ENCODE measurements at regions not wholly inside any gene's neighbourhood (a gene's known extent, or its start where the extent isn't known, plus 50 kb on each side); places are given as distances from the start of the nearest gene placed in this dataset.
"Not testable (repeated sequence)": the region's sequence is repeated elsewhere in the genome, so short reads cannot be mapped to it uniquely, and the experiment has no call there.

- DNase-seq = no peak
Measured at GRCh38 chr12:131463174-131463573, 247.7 kb upstream of the SFSWAP start.

- no peak for DNase-seq
Measured at GRCh38 chr12:131464081-131464480, 246.8 kb upstream of the SFSWAP start.

GRCh38 chr12:131466306-131466705, 244.6 kb upstream of the SFSWAP start:
- DNase-seq = no peak

GRCh38 chr12:131466932-131467331, 244.0 kb upstream of the SFSWAP start:
- DNase-seq = no peak

- no peak for DNase-seq
Measured at GRCh38 chr12:131468206-131468605, 242.7 kb upstream of the SFSWAP start.

- not testable (repeated sequence) for DNase-seq
Measured at GRCh38 chr12:131469945-131470344, 240.9 kb upstream of the SFSWAP start.

GRCh38 chr12:131471271-131471905, 239.5 kb upstream of the SFSWAP start:
- DNase-seq = no peak

GRCh38 chr12:131471946-131472732, 238.8 kb upstream of the SFSWAP start:
- DNase-seq = no peak

GRCh38 chr12:131473261-131473660, 237.6 kb upstream of the SFSWAP start:
- DNase-seq = no peak

- DNase-seq = no peak
Measured at GRCh38 chr12:131473741-131474709, 236.9 kb upstream of the SFSWAP start.

GRCh38 chr12:131475012-131475411, 235.9 kb upstream of the SFSWAP start:
- DNase-seq = not testable (repeated sequence)

GRCh38 chr12:131477613-131478012, 233.3 kb upstream of the SFSWAP start:
- no peak for DNase-seq

- DNase-seq = no peak
Measured at GRCh38 chr12:131478468-131478867, 232.4 kb upstream of the SFSWAP start.

GRCh38 chr12:131482199-131482598, 228.7 kb upstream of the SFSWAP start:
- DNase-seq = no peak

GRCh38 chr12:131482686-131483085, 228.2 kb upstream of the SFSWAP start:
- no peak for DNase-seq

GRCh38 chr12:131486451-131487230, 224.2 kb upstream of the SFSWAP start:
- DNase-seq = no peak

GRCh38 chr12:131487388-131488124, 223.3 kb upstream of the SFSWAP start:
- DNase-seq = no peak

- no peak for DNase-seq
Measured at GRCh38 chr12:131489718-131490117, 221.2 kb upstream of the SFSWAP start.

GRCh38 chr12:131491155-131491554, 219.7 kb upstream of the SFSWAP start:
- DNase-seq = no peak

GRCh38 chr12:131491916-131492490, 218.9 kb upstream of the SFSWAP start:
- no peak for DNase-seq

GRCh38 chr12:131493068-131493826, 217.6 kb upstream of the SFSWAP start:
- DNase-seq = no peak
